ENCODE measurements at regions not wholly inside any gene's neighbourhood (a gene's known extent, or its start where the extent isn't known, plus 50 kb on each side); places are given as distances from the start of the nearest gene placed in this dataset.
"Not testable (repeated sequence)": the region's sequence is repeated elsewhere in the genome, so short reads cannot be mapped to it uniquely, and the experiment has no call there.

GRCh38 chrX:138270931-138271330 is 440.6 kb downstream of the FGF13 start:
- no peaks in the 10 kb centered on the region for H3K79me2 ChIP-seq (ENCODE audit: control insufficient read depth, insufficient read depth, low read length)
- H3K4me3 ChIP-seq (replicated peaks in 1 of 4; ENCODE audit: control extremely low read depth in 1 of 4, insufficient read depth in 1 of 4, low read depth in 3 of 4, low read length in 4 of 4) = no peak overlapping the region
- H4K20me1 ChIP-seq (ENCODE audit: control insufficient read depth, extremely low read depth, insufficient read depth, low read length) = no peaks in the 10 kb centered on the region
- DNase-seq (ENCODE audit: low read depth in 2 of 2) = no peak
- TF ChIP-seq, protein P1, sequence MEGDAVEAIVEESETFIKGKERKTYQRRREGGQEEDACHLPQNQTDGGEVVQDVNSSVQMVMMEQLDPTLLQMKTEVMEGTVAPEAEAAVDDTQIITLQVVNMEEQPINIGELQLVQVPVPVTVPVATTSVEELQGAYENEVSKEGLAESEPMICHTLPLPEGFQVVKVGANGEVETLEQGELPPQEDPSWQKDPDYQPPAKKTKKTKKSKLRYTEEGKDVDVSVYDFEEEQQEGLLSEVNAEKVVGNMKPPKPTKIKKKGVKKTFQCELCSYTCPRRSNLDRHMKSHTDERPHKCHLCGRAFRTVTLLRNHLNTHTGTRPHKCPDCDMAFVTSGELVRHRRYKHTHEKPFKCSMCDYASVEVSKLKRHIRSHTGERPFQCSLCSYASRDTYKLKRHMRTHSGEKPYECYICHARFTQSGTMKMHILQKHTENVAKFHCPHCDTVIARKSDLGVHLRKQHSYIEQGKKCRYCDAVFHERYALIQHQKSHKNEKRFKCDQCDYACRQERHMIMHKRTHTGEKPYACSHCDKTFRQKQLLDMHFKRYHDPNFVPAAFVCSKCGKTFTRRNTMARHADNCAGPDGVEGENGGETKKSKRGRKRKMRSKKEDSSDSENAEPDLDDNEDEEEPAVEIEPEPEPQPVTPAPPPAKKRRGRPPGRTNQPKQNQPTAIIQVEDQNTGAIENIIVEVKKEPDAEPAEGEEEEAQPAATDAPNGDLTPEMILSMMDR (conservative IDR thresholded peaks at IDR 0.05 in 1 of 2, IDR thresholded peaks at IDR 0.05 in 1 of 2; ENCODE audit: low read depth in 1 of 2, low read length in 2 of 2) = no peak
- TF ChIP-seq EZH2 (IDR thresholded peaks at IDR 0.05; ENCODE audit: low read length, missing control alignments) = no peak
- H3K27ac ChIP-seq (ENCODE audit: insufficient read depth, low read length) = no peak overlapping the region
- H3K36me3 ChIP-seq (ENCODE audit: control insufficient read depth, insufficient read depth, low read length) = no peaks in the 10 kb centered on the region
- no peaks in the 10 kb centered on the region for H3K27me3 ChIP-seq (ENCODE audit: control insufficient read depth, insufficient read depth, low read length)
- no peaks in the 10 kb centered on the region for H3K4me1 ChIP-seq (ENCODE audit: control insufficient read depth, extremely low read depth, insufficient read depth, low read length)
- no peaks in the 10 kb centered on the region for H3K9me3 ChIP-seq (ENCODE audit: control insufficient read depth, insufficient read depth, low read depth, low read length)
- H2AFZ ChIP-seq (ENCODE audit: low read length) = no peak overlapping the region
- H3K9ac ChIP-seq (ENCODE audit: insufficient read depth, low read length) = no peak overlapping the region
- H3K4me2 ChIP-seq (ENCODE audit: extremely low read depth, insufficient read depth, low read length) = no peak overlapping the region

- not testable (repeated sequence) for H3K79me2 ChIP-seq (ENCODE audit: control insufficient read depth, insufficient read depth, low read length); H3K4me1 ChIP-seq (ENCODE audit: control insufficient read depth, extremely low read depth, insufficient read depth, low read length); H3K4me2 ChIP-seq (ENCODE audit: extremely low read depth, insufficient read depth, low read length); H3K36me3 ChIP-seq (ENCODE audit: control insufficient read depth, insufficient read depth, low read length); H4K20me1 ChIP-seq (ENCODE audit: control insufficient read depth, extremely low read depth, insufficient read depth, low read length); DNase-seq (ENCODE audit: low read depth in 2 of 2); H3K9me3 ChIP-seq (ENCODE audit: control insufficient read depth, insufficient read depth, low read depth, low read length); H2AFZ ChIP-seq (ENCODE audit: low read length); H3K27ac ChIP-seq (ENCODE audit: insufficient read depth, low read length); H3K9ac ChIP-seq (ENCODE audit: insufficient read depth, low read length); H3K4me3 ChIP-seq (replicated peaks in 1 of 4; ENCODE audit: control extremely low read depth in 1 of 4, insufficient read depth in 1 of 4, low read depth in 3 of 4, low read length in 4 of 4); H3K27me3 ChIP-seq (ENCODE audit: control insufficient read depth, insufficient read depth, low read length)
Observed at GRCh38 chrX:138282598-138283150, 428.8 kb downstream of the FGF13 start.

DNA sequence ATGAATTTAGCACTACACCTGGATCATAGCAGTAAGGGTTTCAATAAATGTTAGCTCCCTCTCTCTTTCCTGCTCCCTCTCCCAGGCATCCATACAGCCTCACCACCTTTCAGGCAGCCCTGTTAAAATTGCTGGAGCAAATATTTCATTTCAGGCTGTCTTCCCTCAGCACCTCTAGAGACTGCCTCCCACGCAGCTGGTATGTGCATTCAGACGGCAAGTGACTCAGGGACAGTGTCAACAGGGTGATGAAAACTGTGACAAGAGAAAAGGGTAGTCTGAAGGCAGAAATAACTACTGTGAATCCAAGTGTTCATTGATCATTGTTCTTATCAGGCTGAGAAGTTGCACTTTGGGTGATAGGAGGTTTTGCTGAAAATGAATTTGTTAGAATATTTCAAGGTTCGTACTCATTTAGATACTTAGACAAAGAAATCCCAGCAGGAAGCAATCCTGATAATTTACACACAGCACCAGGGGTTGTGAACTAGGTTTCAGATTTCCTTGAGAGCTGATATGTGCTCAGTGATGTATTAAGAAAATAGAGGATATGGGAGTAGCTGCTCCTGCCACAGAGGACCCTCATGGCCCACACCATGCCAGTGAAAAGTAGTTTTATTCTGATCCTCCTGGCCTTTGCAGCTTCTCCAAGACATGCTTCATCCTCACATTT is 424.2 kb downstream of the FGF13 start:
- Histone ChIP-seq H3K9me3 (ENCODE audit: control insufficient read depth, insufficient read depth, low read depth, low read length) (no peaks in the 10 kb centered on the region), H3K4me3 (replicated peaks in 1 of 4; ENCODE audit: control extremely low read depth in 1 of 4, insufficient read depth in 1 of 4, low read depth in 3 of 4, low read length in 4 of 4) (no peak overlapping the region), H2AFZ (ENCODE audit: low read length) (no peak overlapping the region), H3K9ac (ENCODE audit: insufficient read depth, low read length) (no peak overlapping the region), H3K79me2 (ENCODE audit: control insufficient read depth, insufficient read depth, low read length) (no peaks in the 10 kb centered on the region), H3K4me1 (ENCODE audit: control insufficient read depth, extremely low read depth, insufficient read depth, low read length) (no peaks in the 10 kb centered on the region), H3K27ac (ENCODE audit: insufficient read depth, low read length) (no peak overlapping the region), H3K27me3 (ENCODE audit: control insufficient read depth, insufficient read depth, low read length) (no peaks in the 10 kb centered on the region), H3K4me2 (ENCODE audit: extremely low read depth, insufficient read depth, low read length) (no peak overlapping the region), H3K36me3 (ENCODE audit: control insufficient read depth, insufficient read depth, low read length) (no peaks in the 10 kb centered on the region), H4K20me1 (ENCODE audit: control insufficient read depth, extremely low read depth, insufficient read depth, low read length) (no peaks in the 10 kb centered on the region)
- DNase-seq (ENCODE audit: low read depth in 2 of 2) = no peak
- no peak for TF ChIP-seq EZH2 (IDR thresholded peaks at IDR 0.05; ENCODE audit: low read length, missing control alignments)

GRCh38 chrX:138294951-138295350 is 416.6 kb downstream of the FGF13 start:
- no peak overlapping the region for H3K4me2 ChIP-seq (ENCODE audit: extremely low read depth, insufficient read depth, low read length)
- H3K4me3 ChIP-seq (replicated peaks in 1 of 4; ENCODE audit: control extremely low read depth in 1 of 4, insufficient read depth in 1 of 4, low read depth in 3 of 4, low read length in 4 of 4) = no peak overlapping the region
- H3K27ac ChIP-seq (ENCODE audit: insufficient read depth, low read length) = no peak overlapping the region
- H3K4me1 ChIP-seq (ENCODE audit: control insufficient read depth, extremely low read depth, insufficient read depth, low read length) = no peaks in the 10 kb centered on the region
- DNase-seq (ENCODE audit: low read depth in 2 of 2) = no peak
- TF ChIP-seq EZH2 (IDR thresholded peaks at IDR 0.05; ENCODE audit: low read length, missing control alignments) = no peak
- TF ChIP-seq, protein P1 (conservative IDR thresholded peaks at IDR 0.05 in 1 of 2, IDR thresholded peaks at IDR 0.05 in 1 of 2; ENCODE audit: low read depth in 1 of 2, low read length in 2 of 2) = no peak
- H3K79me2 ChIP-seq (ENCODE audit: control insufficient read depth, insufficient read depth, low read length) = no peaks in the 10 kb centered on the region
- H3K27me3 ChIP-seq (ENCODE audit: control insufficient read depth, insufficient read depth, low read length) = no peaks in the 10 kb centered on the region
- H2AFZ ChIP-seq (ENCODE audit: low read length) = no peak overlapping the region
- no peaks in the 10 kb centered on the region for H3K9me3 ChIP-seq (ENCODE audit: control insufficient read depth, insufficient read depth, low read depth, low read length)
- no peaks in the 10 kb centered on the region for H4K20me1 ChIP-seq (ENCODE audit: control insufficient read depth, extremely low read depth, insufficient read depth, low read length)
- no peaks in the 10 kb centered on the region for H3K36me3 ChIP-seq (ENCODE audit: control insufficient read depth, insufficient read depth, low read length)
- no peak overlapping the region for H3K9ac ChIP-seq (ENCODE audit: insufficient read depth, low read length)

Data from fibroblast of lung (primary cell).